ENCODE measurements at regions not wholly inside any gene's neighbourhood (a gene's known extent, or its start where the extent isn't known, plus 50 kb on each side); places are given as distances from the start of the nearest gene placed in this dataset.

- Histone ChIP-seq H3K9ac (ENCODE audit: low read depth in 2 of 2, low read length in 2 of 2) (no peak overlapping the region), H3K27me3 (no peaks in the 10 kb centered on the region), H3K4me1 (no peaks in the 10 kb centered on the region), H3K36me3 (no peaks in the 10 kb centered on the region), H3K27ac (no peak overlapping the region), H3K9me3 (no peaks in the 10 kb centered on the region), H3K4me3 (no peak overlapping the region)
- DNase-seq: no peak
- intact Hi-C loops (cut with DNase I): no loop called here
- TF ChIP-seq, protein P1, sequence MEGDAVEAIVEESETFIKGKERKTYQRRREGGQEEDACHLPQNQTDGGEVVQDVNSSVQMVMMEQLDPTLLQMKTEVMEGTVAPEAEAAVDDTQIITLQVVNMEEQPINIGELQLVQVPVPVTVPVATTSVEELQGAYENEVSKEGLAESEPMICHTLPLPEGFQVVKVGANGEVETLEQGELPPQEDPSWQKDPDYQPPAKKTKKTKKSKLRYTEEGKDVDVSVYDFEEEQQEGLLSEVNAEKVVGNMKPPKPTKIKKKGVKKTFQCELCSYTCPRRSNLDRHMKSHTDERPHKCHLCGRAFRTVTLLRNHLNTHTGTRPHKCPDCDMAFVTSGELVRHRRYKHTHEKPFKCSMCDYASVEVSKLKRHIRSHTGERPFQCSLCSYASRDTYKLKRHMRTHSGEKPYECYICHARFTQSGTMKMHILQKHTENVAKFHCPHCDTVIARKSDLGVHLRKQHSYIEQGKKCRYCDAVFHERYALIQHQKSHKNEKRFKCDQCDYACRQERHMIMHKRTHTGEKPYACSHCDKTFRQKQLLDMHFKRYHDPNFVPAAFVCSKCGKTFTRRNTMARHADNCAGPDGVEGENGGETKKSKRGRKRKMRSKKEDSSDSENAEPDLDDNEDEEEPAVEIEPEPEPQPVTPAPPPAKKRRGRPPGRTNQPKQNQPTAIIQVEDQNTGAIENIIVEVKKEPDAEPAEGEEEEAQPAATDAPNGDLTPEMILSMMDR (IDR thresholded peaks at IDR 0.05): no peak
These were observed 175.4 kb downstream of the ANXA2 start for GRCh38 chr15:60222404-60222803.

GRCh38 chr15:60223176-60223575 is 174.6 kb downstream of the ANXA2 start:
- Histone ChIP-seq H3K9me3 (no peaks in the 10 kb centered on the region), H3K4me1 (no peaks in the 10 kb centered on the region), H3K27ac (no peak overlapping the region), H3K27me3 (no peaks in the 10 kb centered on the region), H3K36me3 (no peaks in the 10 kb centered on the region), H3K9ac (ENCODE audit: low read depth in 2 of 2, low read length in 2 of 2) (no peak overlapping the region), H3K4me3 (no peak overlapping the region)
- intact Hi-C loops (cut with DNase I): no loop called here
- no peak for DNase-seq
- TF ChIP-seq, protein P1 (IDR thresholded peaks at IDR 0.05): no peak

- no peak for DNase-seq
- Histone ChIP-seq H3K36me3 (no peaks in the 10 kb centered on the region), H3K4me3 (no peak overlapping the region), H3K9ac (ENCODE audit: low read depth in 2 of 2, low read length in 2 of 2) (no peak overlapping the region), H3K27me3 (no peaks in the 10 kb centered on the region), H3K27ac (no peak overlapping the region), H3K9me3 (no peaks in the 10 kb centered on the region), H3K4me1 (no peaks in the 10 kb centered on the region)
- intact Hi-C loops (cut with DNase I): no loop called here
- TF ChIP-seq, protein P1 (IDR thresholded peaks at IDR 0.05): no peak
These were observed 170.9 kb downstream of the ANXA2 start for GRCh38 chr15:60226924-60227323.

- Histone ChIP-seq H3K4me1 (no peaks in the 10 kb centered on the region), H3K36me3 (no peaks in the 10 kb centered on the region), H3K27me3 (no peaks in the 10 kb centered on the region), H3K9ac (ENCODE audit: low read depth in 2 of 2, low read length in 2 of 2) (no peak overlapping the region), H3K9me3 (no peaks in the 10 kb centered on the region), H3K4me3 (no peak overlapping the region), H3K27ac (no peak overlapping the region)
- DNase-seq: no peak
- intact Hi-C loops (cut with DNase I): no loop called here
- TF ChIP-seq, protein P1 (IDR thresholded peaks at IDR 0.05): no peak
These were observed 169.7 kb downstream of the ANXA2 start for GRCh38 chr15:60228101-60228500.

- H3K4me3 ChIP-seq: no peak overlapping the region
- H3K27me3 ChIP-seq: no peaks in the 10 kb centered on the region
- TF ChIP-seq, protein P1 (IDR thresholded peaks at IDR 0.05): no peak
- no peak for DNase-seq
- H3K36me3 ChIP-seq: no peaks in the 10 kb centered on the region
- intact Hi-C loops (cut with DNase I): no loop called here
- H3K9me3 ChIP-seq: no peaks in the 10 kb centered on the region
- H3K4me1 ChIP-seq: no peaks in the 10 kb centered on the region
- no peak overlapping the region for H3K9ac ChIP-seq (ENCODE audit: low read depth in 2 of 2, low read length in 2 of 2)
- no peak overlapping the region for H3K27ac ChIP-seq
These were observed 169.2 kb downstream of the ANXA2 start for GRCh38 chr15:60228619-60229018.

All from colonic mucosa (tissue), 4 donors.